ENCODE measurements at regions not wholly inside any gene's neighbourhood (a gene's known extent, or its start where the extent isn't known, plus 50 kb on each side); places are given as distances from the start of the nearest gene placed in this dataset.

GRCh38 chr16:55154262-55154661 lies 169.7 kb upstream of the IRX6 start:
- Histone ChIP-seq H3K27me3 (no peaks in the 10 kb centered on the region), H3K9me3 (no peaks in the 10 kb centered on the region), H3K27ac (no peak overlapping the region), H3K36me3 (no peaks in the 10 kb centered on the region), H3K4me3 (no peak overlapping the region), H3K4me1 (no peaks in the 10 kb centered on the region)
- TF ChIP-seq POLR2AphosphoS5 (IDR thresholded peaks at IDR 0.05): no peak
- no peak for TF ChIP-seq EP300 (IDR thresholded peaks at IDR 0.05)
- TF ChIP-seq POLR2A (IDR thresholded peaks at IDR 0.05): no peak
- TF ChIP-seq CTCF (IDR thresholded peaks at IDR 0.05): no peak
- 75 to 76% methylated on average over 4 of the region's 4 CpGs for WGBS, 2 donors
- intact Hi-C loops (cut with DNase I): no loop called here
- no peak for DNase-seq

- H3K27me3 ChIP-seq: no peaks in the 10 kb centered on the region
- no peak overlapping the region for H3K27ac ChIP-seq
- H3K4me3 ChIP-seq: no peak overlapping the region
- H3K9me3 ChIP-seq: no peaks in the 10 kb centered on the region
- no peaks in the 10 kb centered on the region for H3K36me3 ChIP-seq
- TF ChIP-seq POLR2AphosphoS5 (IDR thresholded peaks at IDR 0.05) (no peak), POLR2A (IDR thresholded peaks at IDR 0.05) (no peak), EP300 (IDR thresholded peaks at IDR 0.05) (no peak), CTCF (IDR thresholded peaks at IDR 0.05) (no peak)
- no peaks in the 10 kb centered on the region for H3K4me1 ChIP-seq
- DNase-seq: no peak
- intact Hi-C loops (cut with DNase I): no loop called here
Measured at GRCh38 chr16:55154956-55155355, 169.0 kb upstream of the IRX6 start.

GRCh38 chr16:55155815-55156214 lies 168.2 kb upstream of the IRX6 start:
- intact Hi-C loops (cut with DNase I): no loop called here
- no peaks in the 10 kb centered on the region for H3K36me3 ChIP-seq
- 86 to 94% methylated on average over 9 of the region's 9 CpGs for WGBS, 2 donors
- no peaks in the 10 kb centered on the region for H3K27me3 ChIP-seq
- no peak overlapping the region for H3K27ac ChIP-seq
- no peaks in the 10 kb centered on the region for H3K9me3 ChIP-seq
- TF ChIP-seq POLR2AphosphoS5 (IDR thresholded peaks at IDR 0.05) (no peak), EP300 (IDR thresholded peaks at IDR 0.05) (no peak), CTCF (IDR thresholded peaks at IDR 0.05) (no peak), POLR2A (IDR thresholded peaks at IDR 0.05) (no peak)
- no peak overlapping the region for H3K4me3 ChIP-seq
- no peaks in the 10 kb centered on the region for H3K4me1 ChIP-seq
- no peak for DNase-seq

GRCh38 chr16:55169780-55170179 lies 154.2 kb upstream of the IRX6 start:
- Histone ChIP-seq H3K27me3 (no peaks in the 10 kb centered on the region), H3K27ac (no peak overlapping the region), H3K9me3 (peaks cover 0 to 2% (median 0%) of the 10 kb centered on the region in 4 donors), H3K4me1 (no peaks in the 10 kb centered on the region), H3K4me3 (no peak overlapping the region), H3K36me3 (no peaks in the 10 kb centered on the region)
- 22 to 72% methylated on average over 9 of the region's 9 CpGs for WGBS, 2 donors
- intact Hi-C loops (cut with DNase I): no loop called here
- DNase-seq: no peak
- no peak for TF ChIP-seq POLR2A (IDR thresholded peaks at IDR 0.05)
- TF ChIP-seq POLR2AphosphoS5 (IDR thresholded peaks at IDR 0.05): no peak
- no peak for TF ChIP-seq CTCF (IDR thresholded peaks at IDR 0.05)
- no peak for TF ChIP-seq EP300 (IDR thresholded peaks at IDR 0.05)

GRCh38 chr16:55171241-55171640 lies 152.8 kb upstream of the IRX6 start:
- no peaks in the 10 kb centered on the region for H3K36me3 ChIP-seq
- H3K27ac ChIP-seq: no peak overlapping the region
- no peak for TF ChIP-seq CTCF (IDR thresholded peaks at IDR 0.05)
- no peak for TF ChIP-seq POLR2A (IDR thresholded peaks at IDR 0.05)
- TF ChIP-seq EP300 (IDR thresholded peaks at IDR 0.05): no peak
- TF ChIP-seq POLR2AphosphoS5 (IDR thresholded peaks at IDR 0.05): no peak
- intact Hi-C loops (cut with DNase I): no loop called here
- no peak for DNase-seq
- H3K9me3 ChIP-seq: peaks cover 0 to 2% (median 0%) of the 10 kb centered on the region in 4 donors
- no peak overlapping the region for H3K4me3 ChIP-seq
- H3K4me1 ChIP-seq: no peaks in the 10 kb centered on the region
- no peaks in the 10 kb centered on the region for H3K27me3 ChIP-seq
- WGBS, 2 donors: 72 to 83% methylated on average over 2 of the region's 2 CpGs

Measured in sigmoid colon (tissue), 6 donors.